ENCODE measurements at regions not wholly inside any gene's neighbourhood (a gene's known extent, or its start where the extent isn't known, plus 50 kb on each side); places are given as distances from the start of the nearest gene placed in this dataset.

- TF ChIP-seq TCF12 (IDR thresholded peaks at IDR 0.05) = no peak
- TF ChIP-seq TCF12 (CRISPR knock-in tag; IDR thresholded peaks at IDR 0.05) = no peak
- no peak for TF ChIP-seq TBP (CRISPR knock-in tag; IDR thresholded peaks at IDR 0.05)
- no peak for TF ChIP-seq HNRNPUL1 (IDR thresholded peaks at IDR 0.05; ENCODE audit: low read depth, low read length)
- TF ChIP-seq SMAD1 (CRISPR knock-in tag; IDR thresholded peaks at IDR 0.05; ENCODE audit: borderline replicate concordance, low read depth) = no peak
- TF ChIP-seq SNAPC5 (CRISPR knock-in tag; IDR thresholded peaks at IDR 0.05; ENCODE audit: borderline replicate concordance) = no peak
- no peak for TF ChIP-seq RFX1 (IDR thresholded peaks at IDR 0.05)
- no peak for TF ChIP-seq CHCHD3 (CRISPR knock-in tag; IDR thresholded peaks at IDR 0.05)
- no peak for TF ChIP-seq ATF6 (CRISPR knock-in tag; conservative IDR thresholded peaks at IDR 0.05)
Measured at GRCh38 chr10:128286762-128287500, 160.7 kb upstream of the MKI67 start (continued).

- no peaks in the 10 kb centered on the region for H4K20me1 ChIP-seq (ENCODE audit: insufficient read depth, low read length)
- no peak overlapping the region for H2AFZ ChIP-seq (ENCODE audit: low read length)
- in situ Hi-C loops (cut with HindIII; ENCODE audit: extremely low pct_ligation_motif_present, low pct_unique_long_range_greater_than_20kb) = no loop called here
- ChIA-PET CTCF (ENCODE audit: low intra/inter-chr PET ratio, low total read pairs) (no interaction called here), POLR2A (no interaction called here)
- no peaks in the 10 kb centered on the region for H3K79me2 ChIP-seq (ENCODE audit: insufficient read depth, low read length)
- no peak overlapping the region for H3K9ac ChIP-seq (ENCODE audit: insufficient read depth, low read depth, low read length)
- intact Hi-C loops (cut with micrococcal nuclease; ENCODE audit: unreplicated experiment) = no loop called here
- peaks cover 10% of the 10 kb centered on the region; the same call in 1 of the 2 replicates for H3K9me3 ChIP-seq (ENCODE audit: low read length)
- no peak overlapping the region for H3K27ac ChIP-seq (ENCODE audit: extremely low read length, insufficient read depth, low read length)
- DNase-seq (ENCODE audit: low spot score) (no peak), ATAC-seq (no peak), FAIRE-seq (no peak)
- H3K4me2 ChIP-seq (ENCODE audit: low read depth, low read length) = no peak overlapping the region
- H3K4me1 ChIP-seq (ENCODE audit: insufficient read depth, low read length) = no peaks in the 10 kb centered on the region
- no peaks in the 10 kb centered on the region for H3K36me3 ChIP-seq (replicated peaks in 1 of 2; ENCODE audit: control insufficient read depth in 1 of 2, insufficient read depth in 2 of 2, low read length in 2 of 2)
- H3K27me3 ChIP-seq (ENCODE audit: control insufficient read depth in 1 of 2, insufficient read depth in 2 of 2, low read length in 2 of 2) = peaks cover 2 to 20% of the 10 kb centered on the region in 2 experiments; a peak in 2 of 5 replicates
- TF ChIP-seq ZNF761 (CRISPR knock-in tag; conservative IDR thresholded peaks at IDR 0.05) = no peak
- TF ChIP-seq ZNF674 (CRISPR knock-in tag; IDR thresholded peaks at IDR 0.05; ENCODE audit: low read depth) = no peak
- TF ChIP-seq ZNF207 (IDR thresholded peaks at IDR 0.05; ENCODE audit: borderline replicate concordance) = no peak
- BruUV-seq (replicated peaks) = no TSS peak
- H3K4me3 ChIP-seq (replicated peaks in 1 of 3; ENCODE audit: insufficient read depth in 1 of 3, low read depth in 2 of 3, low read length in 3 of 3) = no peak overlapping the region
- WGBS (ENCODE audit: low lambda C conversion rate) = 50% methylated on average over 6 of the region's 6 CpGs
Measured at GRCh38 chr10:128287921-128288320, 161.7 kb upstream of the MKI67 start.

All from HepG2 (cell line).